ENCODE measurements at regions not wholly inside any gene's neighbourhood (a gene's known extent, or its start where the extent isn't known, plus 50 kb on each side); places are given as distances from the start of the nearest gene placed in this dataset.

GRCh38 chr2:193806088-193806774 is 1611.5 kb upstream of the TMEFF2 start:
- TF ChIP-seq, protein P1, sequence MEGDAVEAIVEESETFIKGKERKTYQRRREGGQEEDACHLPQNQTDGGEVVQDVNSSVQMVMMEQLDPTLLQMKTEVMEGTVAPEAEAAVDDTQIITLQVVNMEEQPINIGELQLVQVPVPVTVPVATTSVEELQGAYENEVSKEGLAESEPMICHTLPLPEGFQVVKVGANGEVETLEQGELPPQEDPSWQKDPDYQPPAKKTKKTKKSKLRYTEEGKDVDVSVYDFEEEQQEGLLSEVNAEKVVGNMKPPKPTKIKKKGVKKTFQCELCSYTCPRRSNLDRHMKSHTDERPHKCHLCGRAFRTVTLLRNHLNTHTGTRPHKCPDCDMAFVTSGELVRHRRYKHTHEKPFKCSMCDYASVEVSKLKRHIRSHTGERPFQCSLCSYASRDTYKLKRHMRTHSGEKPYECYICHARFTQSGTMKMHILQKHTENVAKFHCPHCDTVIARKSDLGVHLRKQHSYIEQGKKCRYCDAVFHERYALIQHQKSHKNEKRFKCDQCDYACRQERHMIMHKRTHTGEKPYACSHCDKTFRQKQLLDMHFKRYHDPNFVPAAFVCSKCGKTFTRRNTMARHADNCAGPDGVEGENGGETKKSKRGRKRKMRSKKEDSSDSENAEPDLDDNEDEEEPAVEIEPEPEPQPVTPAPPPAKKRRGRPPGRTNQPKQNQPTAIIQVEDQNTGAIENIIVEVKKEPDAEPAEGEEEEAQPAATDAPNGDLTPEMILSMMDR (IDR thresholded peaks at IDR 0.05): no peak
- TF ChIP-seq EP300 (IDR thresholded peaks at IDR 0.05) (no peak), POLR2AphosphoS5 (IDR thresholded peaks at IDR 0.05) (no peak)

All from stomach (tissue), 4 donors.